IMR-90 (cell line): ENCODE measurements at regions not wholly inside any gene's neighbourhood (a gene's known extent, or its start where the extent isn't known, plus 50 kb on each side); places are given as distances from the start of the nearest gene placed in this dataset.

Experiments
- ATAC-seq: fragments of 200-7000 bp; cut with Tn5 transposase; 2 replicates; pipeline ENCODE4 v1.9.1; 2020; ENCODE audit warnings: low read depth, mild to moderate bottlenecking, moderate library complexity
- BruUV-seq: library from RNA; stranded (reverse); fragments of 400-500 nt; replicated peaks from 2 replicates; lab custom pipeline; 2021; lab: Mats Ljungman, UMichigan
- CTCF ChIA-PET: fragments of 300-600 bp; formaldehyde crosslinking; extraction: SDS; loops from one replicate; lab custom pipeline; 2021; ENCODE audit warnings: antibody characterized with exemption; lab: Yijun Ruan, JAX
- POLR2A ChIA-PET: fragments of 300-600 bp; sonication (Branson Sonifier 250); formaldehyde crosslinking; loops from one replicate; lab custom pipeline; 2022; ENCODE audit warnings: antibody characterized with exemption; ENCODE audit not compliant: unreplicated experiment; lab: Charles Lee
- DNase-seq: peaks from one replicate; pipeline ENCODE4 v3.0.0; 2013
- H2AFZ ChIP-seq: replicated peaks from 2 replicates; pipeline ENCODE3; 2013; ENCODE audit warnings: low read length, mild to moderate bottlenecking; ENCODE audit not compliant: poor library complexity
- H2AK5ac ChIP-seq: 2 replicates; pipeline ENCODE4 v1.6.1; 2013; ENCODE audit warnings: low read depth, low read length, inconsistent platforms
- H2AK9ac ChIP-seq: replicated peaks from 2 replicates; pipeline ENCODE3; 2013; ENCODE audit warnings: mild to moderate bottlenecking, low read depth, low read length, moderate library complexity; ENCODE audit not compliant: poor library complexity
- H2BK120ac ChIP-seq: 2 replicates; pipeline ENCODE4 v1.6.1; 2013; ENCODE audit warnings: low read depth, low read length, inconsistent platforms
- H2BK15ac ChIP-seq: 3 replicates; pipeline ENCODE4 v1.6.1; 2013; ENCODE audit warnings: low read depth, low read length, inconsistent platforms
- H2BK20ac ChIP-seq: 2 replicates; pipeline ENCODE4 v1.6.1; 2013; ENCODE audit warnings: low read depth, mild to moderate bottlenecking, inconsistent platforms, low read length, moderate library complexity
- H2BK5ac ChIP-seq: 2 replicates; pipeline ENCODE4 v1.6.1; 2013; ENCODE audit warnings: mild to moderate bottlenecking, low read depth, low read length, inconsistent platforms; ENCODE audit not compliant: poor library complexity, severe bottlenecking
- H3K14ac ChIP-seq: replicated peaks from 2 replicates; pipeline ENCODE4 v1.6.1; 2013; ENCODE audit warnings: low read depth, low read length, inconsistent platforms
- H3K18ac ChIP-seq: 2 replicates; pipeline ENCODE4 v1.6.1; 2013; ENCODE audit warnings: low read depth, low read length, control low read depth
- H3K23ac ChIP-seq: 2 replicates; pipeline ENCODE4 v1.6.1; 2013; ENCODE audit warnings: low read depth, low read length, inconsistent platforms
- H3K27ac ChIP-seq: 2 replicates; pipeline ENCODE4 v1.5.1; 2013; ENCODE audit warnings: mild to moderate bottlenecking, control low read depth, low read length; ENCODE audit not compliant: insufficient read depth
- H3K27me3 ChIP-seq: 2 replicates; pipeline ENCODE4 v1.6.1; 2013; ENCODE audit warnings: low read length; ENCODE audit not compliant: control insufficient read depth, insufficient read depth
- H3K36me3 ChIP-seq: 2 replicates; pipeline ENCODE4 v1.6.1; 2013; ENCODE audit warnings: low read length, mixed read lengths; ENCODE audit not compliant: control insufficient read depth, insufficient read depth
- H3K4ac ChIP-seq: 2 replicates; pipeline ENCODE4 v1.6.1; 2013; ENCODE audit warnings: low read depth, low read length, inconsistent platforms
- H3K4me1 ChIP-seq: 2 replicates; pipeline ENCODE4 v1.6.1; 2013; ENCODE audit warnings: low read length, mixed read lengths; ENCODE audit not compliant: control insufficient read depth, insufficient read depth
- H3K4me2 ChIP-seq: 2 replicates; pipeline ENCODE4 v1.6.1; 2013; ENCODE audit warnings: low read depth, mild to moderate bottlenecking, control low read depth, low read length, moderate library complexity
- H3K4me3 ChIP-seq: 2 replicates; pipeline ENCODE4 v1.5.1; 2013; ENCODE audit warnings: low read depth, mild to moderate bottlenecking, control low read depth, low read length, moderate library complexity; ENCODE audit not compliant: insufficient read depth
- H3K56ac ChIP-seq: 2 replicates; pipeline ENCODE4 v1.6.1; 2013; ENCODE audit warnings: low read length, inconsistent platforms; ENCODE audit not compliant: insufficient read depth; ENCODE audit errors: extremely low read depth
- H3K79me1 ChIP-seq, 2 experiments: 2 replicates each; pipeline ENCODE4 v1.6.1; 2013; ENCODE audit warnings: low read length in 2 of 2, inconsistent platforms in 1 of 2, low read depth in 1 of 2
- H3K9ac ChIP-seq: 2 replicates; pipeline ENCODE4 v1.6.1; 2013; ENCODE audit warnings: low read depth, low read length, control low read depth
- H3K9me1 ChIP-seq: 2 replicates; pipeline ENCODE4 v1.6.1; 2013; ENCODE audit warnings: low read length, inconsistent platforms; ENCODE audit not compliant: insufficient read depth
- H3K9me3 ChIP-seq: 2 replicates; pipeline ENCODE4 v1.6.1; 2013; ENCODE audit warnings: low read length; ENCODE audit not compliant: control insufficient read depth, insufficient read depth
- H4K20me1 ChIP-seq: 2 replicates; pipeline ENCODE4 v1.6.1; 2013; ENCODE audit warnings: low read length, inconsistent platforms; ENCODE audit not compliant: insufficient read depth
- H4K5ac ChIP-seq: 2 replicates; pipeline ENCODE4 v1.6.1; 2013; ENCODE audit warnings: mild to moderate bottlenecking, low read depth, low read length, control low read depth
- H4K8ac ChIP-seq, 2 experiments: 2 replicates each; pipeline ENCODE4 v1.6.1; 2013; ENCODE audit warnings: low read depth in 2 of 2, low read length in 2 of 2, control low read depth in 1 of 2, inconsistent platforms in 1 of 2
- H4K91ac ChIP-seq: 2 replicates; pipeline ENCODE4 v1.6.1; 2013; ENCODE audit warnings: low read depth, low read length, inconsistent platforms; ENCODE audit not compliant: insufficient read depth
- BHLHE40 ChIP-seq: fragments of 150-350 bp; IDR thresholded peaks from 2 replicates; pipeline ENCODE4 v1.6.1; 2016; ENCODE audit warnings: mild to moderate bottlenecking, low read depth, low read length
- CEBPB ChIP-seq: IDR thresholded peaks from 2 replicates; pipeline ENCODE4 v1.6.1; 2012; ENCODE audit warnings: low read depth, low read length, improper control_type of control experiment
- CHD1 ChIP-seq: IDR thresholded peaks from 2 replicates; pipeline ENCODE4 v1.6.1; 2012; ENCODE audit warnings: low read depth, low read length, improper control_type of control experiment
- CTCF ChIP-seq: conservative IDR thresholded peaks from 2 replicates; pipeline ENCODE4 v1.5.1; 2012; ENCODE audit warnings: mild to moderate bottlenecking, low read depth, low read length, improper control_type of control experiment
- ELK1 ChIP-seq: fragments of 150-350 bp; IDR thresholded peaks from 2 replicates; pipeline ENCODE4 v1.6.1; 2016; ENCODE audit warnings: low read depth, mild to moderate bottlenecking, low read length, moderate library complexity, borderline replicate concordance
- FOS ChIP-seq: fragments of 150-350 bp; IDR thresholded peaks from 2 replicates; pipeline ENCODE4 v1.6.1; 2016; ENCODE audit warnings: low read depth, low read length
- MAFK ChIP-seq: IDR thresholded peaks from 2 replicates; pipeline ENCODE4 v1.6.1; 2012; ENCODE audit warnings: low read depth, low read length, improper control_type of control experiment
- MAZ ChIP-seq: IDR thresholded peaks from 2 replicates; pipeline ENCODE4 v1.6.1; 2012; ENCODE audit warnings: low read depth, mild to moderate bottlenecking, low read length, improper control_type of control experiment, moderate library complexity, borderline replicate concordance
- MXI1 ChIP-seq: IDR thresholded peaks from 2 replicates; pipeline ENCODE4 v1.6.1; 2012; ENCODE audit warnings: low read depth, mild to moderate bottlenecking, low read length, moderate library complexity, borderline replicate concordance
- NFE2L2 ChIP-seq: fragments of 150-350 bp; IDR thresholded peaks from 2 replicates; pipeline ENCODE4 v1.6.1; 2016; ENCODE audit warnings: low read depth, mild to moderate bottlenecking, low read length
- POLR2A ChIP-seq: IDR thresholded peaks from 2 replicates; pipeline ENCODE4 v1.6.1; 2012; ENCODE audit warnings: mild to moderate bottlenecking, low read depth, low read length
- RAD21 ChIP-seq: IDR thresholded peaks from 2 replicates; pipeline ENCODE4 v1.6.1; 2012; ENCODE audit warnings: low read length, improper control_type of control experiment
- RCOR1 ChIP-seq: IDR thresholded peaks from 2 replicates; pipeline ENCODE4 v1.6.1; 2012; ENCODE audit warnings: mild to moderate bottlenecking, low read length, improper control_type of control experiment; ENCODE audit not compliant: insufficient replicate concordance
- RFX5 ChIP-seq: IDR thresholded peaks from 2 replicates; pipeline ENCODE4 v1.8.0; 2012; ENCODE audit warnings: low read depth, mild to moderate bottlenecking, low read length, moderate library complexity
- SMC3 ChIP-seq: fragments of 150-350 bp; IDR thresholded peaks from 2 replicates; pipeline ENCODE4 v1.6.1; 2016; ENCODE audit warnings: low read depth, mild to moderate bottlenecking, antibody characterized with exemption, low read length, moderate library complexity
- USF2 ChIP-seq: fragments of 150-350 bp; IDR thresholded peaks from 2 replicates; pipeline ENCODE4 v1.6.1; 2017; ENCODE audit warnings: mild to moderate bottlenecking, antibody characterized with exemption, low read length, low read depth
- WGBS, 2 experiments: methylation state at CpG; one replicate each; pipeline versions ENCODE4 v1.1.5 to v1.1.7; 2013; ENCODE audit warnings: missing lambda C conversion rate in 2 of 2; ENCODE audit not compliant: insufficient read length in 1 of 2; ENCODE audit errors: extremely low coverage in 2 of 2; 5-methylcytosine and 5-hydroxymethylcytosine counted together
- dilution Hi-C: fragments of 300-500 bp; cut with HindIII; formaldehyde crosslinking; loops from one replicate; pipeline ENCODE4 v1.14.3; 2018; ENCODE audit warnings: low sequenced_read_pairs; ENCODE audit not compliant: unreplicated experiment
- in situ Hi-C: fragments of 300-500 bp; cut with MboI; formaldehyde crosslinking; loops from 3 replicates; pipeline ENCODE4 v1.14.3; 2019; ENCODE audit warnings: low sequenced_read_pairs, inconsistent platforms, mixed read lengths
- intact Hi-C: fragments of 100-400 bp; cut with micrococcal nuclease; formaldehyde crosslinking; loops from 2 replicates; pipeline ENCODE4 v1.10.0; 2022

- H2AK5ac ChIP-seq, result no peak overlapping the region
- H2BK5ac ChIP-seq, result no peak overlapping the region
- no peaks in the 10 kb centered on the region for H4K20me1 ChIP-seq
- peaks cover 4% of the 10 kb centered on the region for H3K4me1 ChIP-seq
- no peaks in the 10 kb centered on the region for H3K36me3 ChIP-seq
- ChIA-PET POLR2A (no interaction called here), CTCF (no interaction called here)
- peaks cover 4% of the 10 kb centered on the region; the same call in 1 of the 2 replicates for H3K9me1 ChIP-seq
- in situ Hi-C loops, result no loop called here
- no peak overlapping the region for H3K4me3 ChIP-seq
- no peak overlapping the region for H2BK20ac ChIP-seq
- H3K79me1 ChIP-seq, result no peaks in the 10 kb centered on the region
- H3K9me3 ChIP-seq, result no peaks in the 10 kb centered on the region
- no peak overlapping the region for H4K5ac ChIP-seq
- intact Hi-C loops, result no loop called here
- H3K56ac ChIP-seq, result no peak overlapping the region
- ATAC-seq, result no peak
- no peak overlapping the region for H3K18ac ChIP-seq
- TF ChIP-seq CEBPB (no peak), MAFK (no peak), CTCF (no peak), CHD1 (no peak), MXI1 (no peak), USF2 (no peak), BHLHE40 (no peak), RFX5 (no peak), RAD21 (no peak), SMC3 (no peak), ELK1 (no peak), RCOR1 (no peak), MAZ (no peak), NFE2L2 (no peak), FOS (no peak), POLR2A (no peak)
- no peaks in the 10 kb centered on the region for H3K27me3 ChIP-seq
- H4K8ac ChIP-seq, result no peak overlapping the region
- H3K14ac ChIP-seq, result no peak overlapping the region
- no peak overlapping the region for H2AFZ ChIP-seq
- dilution Hi-C loops, result no loop called here
- H3K27ac ChIP-seq, result no peak overlapping the region
- no peak overlapping the region for H2BK120ac ChIP-seq
- no peak overlapping the region; the same call in 1 of the 2 replicates for H4K91ac ChIP-seq
- H2BK15ac ChIP-seq, result no peak overlapping the region
- no peak overlapping the region for H2AK9ac ChIP-seq
- WGBS, 2 experiments, result 100% methylated on average over 1 of the region's 5 CpGs; no CpG with 5 or more reads in 1 of the 2 experiments
- no peak overlapping the region for H3K9ac ChIP-seq
- no peak overlapping the region for H3K23ac ChIP-seq
- no peak overlapping the region for H3K4me2 ChIP-seq
- no peak overlapping the region for H3K4ac ChIP-seq
- no TSS peak for BruUV-seq
- no peak for DNase-seq
These were observed 204.0 kb upstream of the ZNF32 start for GRCh38 chr10:43852644-43853214.
